NCI-H2196 (cell line): ENCODE measurements at regions not wholly inside any gene's neighbourhood (a gene's known extent, or its start where the extent isn't known, plus 50 kb on each side); places are given as distances from the start of the nearest gene placed in this dataset.
"Not testable (repeated sequence)": the region's sequence is repeated elsewhere in the genome, so short reads cannot be mapped to it uniquely, and the experiment has no call there.

Experiments
- DNase-seq: peaks from one replicate; lab custom pipeline; 2025; ENCODE audit not compliant: unreplicated experiment; lab: John Stamatoyannopoulos, UW

GRCh38 chr2:225916692-225917091 lies 517.2 kb downstream of the NYAP2 start:
- no peak for DNase-seq

DNA sequence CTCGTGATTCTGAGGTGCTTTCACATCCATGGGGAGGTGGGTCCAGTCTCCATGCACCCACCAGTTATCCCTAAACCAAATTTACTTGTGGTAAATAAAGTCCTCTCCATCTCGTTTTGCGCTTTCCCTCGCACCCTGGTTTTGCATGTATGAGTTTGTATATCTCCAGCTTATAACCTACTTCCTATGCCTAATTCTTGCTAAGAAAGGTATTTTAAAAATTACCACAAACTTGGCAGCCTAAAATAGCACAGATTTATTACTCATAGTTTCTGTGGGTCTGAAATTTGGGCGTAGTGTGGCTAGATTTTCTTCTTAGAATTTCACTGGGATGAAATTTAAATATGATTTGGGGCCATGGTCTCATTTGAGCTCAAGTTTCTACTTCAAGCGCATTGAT lies 511.5 kb downstream of the NYAP2 start:
- no peak for DNase-seq

DNA sequence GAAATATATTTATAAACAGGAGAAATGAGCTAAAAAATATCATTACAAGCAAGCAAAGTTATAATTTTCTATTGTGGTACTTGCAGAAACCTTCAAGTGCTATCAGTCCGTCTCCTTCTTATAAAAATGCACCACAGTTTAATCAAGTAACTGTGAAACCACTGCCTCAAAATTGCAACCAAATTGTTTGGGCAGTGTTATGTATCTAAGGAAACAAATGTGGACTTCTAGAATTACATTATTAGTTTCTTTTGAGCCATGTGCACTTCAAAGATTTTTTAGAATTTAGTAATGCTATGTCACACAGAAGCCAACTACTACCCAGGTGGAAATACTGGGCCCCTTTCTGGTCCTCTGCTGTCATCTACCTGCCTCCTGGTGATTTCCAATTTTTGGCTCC lies 495.6 kb downstream of the NYAP2 start:
- no peak for DNase-seq

GRCh38 chr2:225894236-225894980 lies 494.9 kb downstream of the NYAP2 start:
- DNase-seq, result no peak

DNA sequence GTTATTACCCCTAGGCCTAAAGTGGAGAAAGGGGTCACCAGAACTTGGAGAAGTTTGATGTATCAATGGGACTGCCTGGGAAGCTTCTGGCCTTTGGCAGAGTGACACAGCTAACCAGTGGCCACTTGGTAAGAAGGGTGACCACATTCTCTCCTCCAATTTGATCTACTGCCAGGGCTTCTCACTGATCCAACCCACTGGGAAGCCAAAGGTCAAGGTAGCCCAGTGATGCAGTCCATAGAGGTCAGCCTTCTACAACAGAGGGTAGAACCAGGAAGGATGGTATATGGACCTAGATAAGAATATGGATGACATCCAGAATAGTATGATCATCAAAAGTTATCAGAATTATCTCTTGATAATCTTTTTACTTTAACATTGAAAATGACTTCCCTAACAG lies 493.6 kb downstream of the NYAP2 start:
- no peak for DNase-seq

- DNase-seq, result no peak
Measured at GRCh38 chr2:225891771-225892170, 492.3 kb downstream of the NYAP2 start.

- no peak for DNase-seq
Measured at GRCh38 chr2:225891013-225891412, 491.5 kb downstream of the NYAP2 start.

GRCh38 chr2:225889452-225889851 lies 489.9 kb downstream of the NYAP2 start:
- DNase-seq, result no peak

DNA sequence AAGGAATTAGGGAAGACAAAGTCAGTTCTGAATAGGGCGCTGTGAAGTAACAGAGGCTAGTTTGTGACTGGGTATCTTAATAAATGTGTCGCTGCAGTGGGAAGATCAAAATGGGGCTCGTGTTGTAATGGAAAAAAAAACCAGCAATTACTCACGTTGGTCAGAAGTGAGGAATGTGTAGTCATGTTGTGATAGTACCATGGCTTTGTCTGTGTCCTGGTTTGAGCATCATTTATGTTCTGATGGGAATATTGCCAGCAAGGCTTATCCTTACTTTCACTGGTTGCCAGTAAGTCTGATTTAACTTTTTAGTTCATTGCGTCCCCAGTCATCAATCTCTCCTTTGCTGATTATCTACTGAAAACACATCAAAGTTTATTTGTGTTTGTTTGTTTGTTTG lies 467.6 kb downstream of the NYAP2 start:
- DNase-seq, result no peak

DNA sequence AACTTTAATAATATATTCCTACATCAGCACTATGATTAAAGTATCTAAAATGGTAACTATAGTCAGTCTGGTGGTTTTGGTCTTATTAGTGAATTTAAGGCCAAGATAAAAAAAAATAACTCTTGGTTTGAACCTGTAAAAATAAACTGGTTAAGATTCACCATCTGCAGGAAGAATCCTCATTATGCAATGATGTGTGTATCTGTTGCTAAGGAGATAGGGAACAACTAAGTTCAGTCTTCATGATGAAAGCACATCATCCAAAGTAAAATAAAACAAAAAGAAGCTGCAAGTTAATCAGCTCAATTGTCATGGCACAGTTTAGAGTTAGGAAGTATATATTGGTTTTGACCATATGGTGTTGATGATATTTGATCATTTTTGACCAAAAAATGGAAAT lies 466.0 kb downstream of the NYAP2 start:
- DNase-seq, result no peak

GRCh38 chr2:225864394-225864793 lies 464.9 kb downstream of the NYAP2 start:
- DNase-seq, result no peak

DNA sequence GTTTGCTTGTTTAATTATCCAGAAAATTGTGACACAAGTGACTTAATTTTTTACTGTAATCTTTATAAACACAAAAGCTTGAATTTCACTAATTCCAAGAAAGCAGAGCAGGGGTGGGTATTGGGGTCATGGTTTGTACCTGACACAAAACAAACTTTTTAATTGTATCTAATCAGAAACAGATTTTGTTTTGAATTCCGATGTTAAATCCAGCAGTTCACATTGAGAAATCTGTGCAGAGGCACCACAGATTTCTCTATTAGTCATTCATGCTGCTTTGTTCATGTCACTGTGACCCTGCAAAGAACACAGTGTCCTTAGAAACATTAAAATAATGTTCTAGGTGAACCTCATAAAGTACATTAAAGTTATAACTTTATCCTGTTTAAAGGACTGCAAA lies 443.4 kb downstream of the NYAP2 start:
- no peak for DNase-seq

DNA sequence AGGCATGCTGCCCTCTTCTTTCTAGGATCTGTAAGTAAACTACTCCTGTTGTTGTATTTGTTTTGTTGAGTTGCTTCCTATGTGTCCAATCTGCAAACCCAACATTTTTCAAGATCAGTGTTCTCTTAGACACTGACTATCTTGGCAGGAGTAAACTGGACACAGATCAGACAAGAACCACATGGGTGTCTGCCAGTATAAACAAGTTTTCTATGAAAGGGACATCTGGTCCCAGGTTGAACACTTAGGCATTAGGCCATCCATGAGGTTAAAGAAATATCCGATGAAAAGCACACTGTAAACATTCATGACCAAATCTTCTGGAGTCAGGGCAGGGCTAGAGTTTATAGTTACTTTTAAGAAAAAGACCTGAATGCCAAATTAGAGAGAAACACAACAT lies 441.8 kb downstream of the NYAP2 start:
- no peak for DNase-seq

GRCh38 chr2:225837328-225837727 lies 437.8 kb downstream of the NYAP2 start:
- no peak for DNase-seq

- DNase-seq, result no peak
Measured at GRCh38 chr2:225824748-225825449, 425.4 kb downstream of the NYAP2 start.

DNA sequence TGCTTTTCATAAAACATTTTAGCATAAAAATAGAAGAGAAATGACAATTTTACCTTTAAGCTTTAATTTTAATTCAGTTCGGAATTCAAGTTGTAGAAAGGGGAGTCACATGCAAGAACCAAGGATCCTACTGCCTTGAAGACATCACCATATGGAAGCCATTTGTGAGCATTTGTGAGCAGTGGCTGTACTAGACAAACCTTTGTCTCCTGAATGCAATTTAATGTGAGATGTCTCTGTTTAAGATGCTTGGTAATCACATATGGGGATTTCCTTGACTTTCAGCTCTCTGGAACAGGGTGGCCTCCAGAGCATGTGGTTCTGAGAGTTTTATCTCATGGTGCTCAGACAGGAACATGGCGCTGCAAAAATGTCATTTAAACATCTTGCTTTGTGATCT lies 421.8 kb downstream of the NYAP2 start:
- no peak for DNase-seq

- no peak for DNase-seq
Measured at GRCh38 chr2:225820826-225821225, 421.3 kb downstream of the NYAP2 start.

DNA sequence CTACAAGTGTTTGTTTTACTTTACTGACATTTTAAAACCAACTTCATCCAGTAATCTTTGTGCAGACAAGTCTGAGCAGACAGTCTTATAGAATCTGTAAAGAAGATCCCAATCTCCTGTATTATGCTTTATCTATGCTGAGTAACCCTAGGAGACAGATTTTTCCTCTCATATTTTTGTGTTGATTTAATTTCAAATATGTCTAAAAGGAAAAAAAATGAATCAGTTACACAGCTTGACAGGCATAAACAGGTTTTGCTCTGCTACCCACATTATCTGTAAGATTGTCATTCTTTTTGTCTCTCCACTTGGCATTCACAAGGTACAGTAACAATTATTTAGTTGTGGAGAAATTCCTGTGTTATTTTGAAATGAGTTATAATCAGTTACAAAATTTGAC lies 415.0 kb downstream of the NYAP2 start:
- no peak for DNase-seq

DNA sequence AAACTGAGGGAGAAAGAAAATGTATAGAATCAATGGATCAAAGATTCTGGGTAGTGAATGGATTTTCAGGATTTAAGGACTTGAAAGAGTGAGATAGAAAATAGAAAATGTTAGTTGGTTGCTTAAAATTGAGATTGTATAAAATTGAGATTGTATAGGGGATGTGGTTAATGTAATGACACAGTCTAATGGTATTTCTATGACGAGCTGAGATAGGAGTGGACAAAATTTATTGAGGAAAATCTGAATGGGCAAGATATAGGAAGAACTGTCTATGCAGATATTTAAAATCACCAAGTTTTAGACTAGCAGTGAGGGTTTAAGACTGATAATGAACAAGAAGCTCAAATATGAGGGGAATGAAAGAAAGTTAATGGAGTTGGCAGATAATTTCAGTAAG lies 406.6 kb downstream of the NYAP2 start:
- DNase-seq, result no peak

- DNase-seq, result not testable (repeated sequence)
Measured at GRCh38 chr2:225802076-225802475, 402.6 kb downstream of the NYAP2 start.

GRCh38 chr2:225797394-225797793 lies 397.9 kb downstream of the NYAP2 start:
- no peak for DNase-seq

- DNase-seq, result no peak
Measured at GRCh38 chr2:225794652-225795400, 395.3 kb downstream of the NYAP2 start.
